H9 (cell line): ENCODE measurements at regions not wholly inside any gene's neighbourhood (a gene's known extent, or its start where the extent isn't known, plus 50 kb on each side); places are given as distances from the start of the nearest gene placed in this dataset.

Experiments
- DNase-seq: peaks from one replicate; pipeline ENCODE4 v3.0.0-alpha.2; 2017
- H2AFZ ChIP-seq: one replicate; pipeline ENCODE4 v1.6.1; 2013; ENCODE audit warnings: mild to moderate bottlenecking, low read length, control low read depth, moderate library complexity
- H2AK5ac ChIP-seq: 2 replicates; pipeline ENCODE4 v1.6.1; 2013; ENCODE audit warnings: low read length, control low read depth, mixed read lengths; ENCODE audit not compliant: insufficient read length
- H2BK120ac ChIP-seq: one replicate; pipeline ENCODE4 v1.6.1; 2013; ENCODE audit warnings: low read depth, mild to moderate bottlenecking, low read length, control low read depth, inconsistent platforms; ENCODE audit not compliant: poor library complexity, severe bottlenecking
- H2BK12ac ChIP-seq: 2 replicates; pipeline ENCODE4 v1.6.1; 2013; ENCODE audit warnings: low read length, control low read depth, mixed read lengths, low read depth; ENCODE audit not compliant: insufficient read length
- H2BK15ac ChIP-seq: 2 replicates; pipeline ENCODE4 v1.6.1; 2013; ENCODE audit warnings: low read depth, low read length, control low read depth
- H2BK20ac ChIP-seq: one replicate; pipeline ENCODE4 v1.6.1; 2013; ENCODE audit warnings: low read depth, mild to moderate bottlenecking, low read length, control low read depth, inconsistent platforms; ENCODE audit not compliant: poor library complexity, severe bottlenecking
- H2BK5ac ChIP-seq: 2 replicates; pipeline ENCODE4 v1.6.1; 2013; ENCODE audit warnings: low read length, control low read depth, mixed read lengths; ENCODE audit not compliant: insufficient read length
- H3K14ac ChIP-seq: 2 replicates; pipeline ENCODE4 v1.6.1; 2013; ENCODE audit warnings: low read length, control low read depth; ENCODE audit not compliant: insufficient read depth
- H3K18ac ChIP-seq: 2 replicates; pipeline ENCODE4 v1.6.1; 2013; ENCODE audit warnings: low read depth, mild to moderate bottlenecking, mixed read lengths, low read length, control low read depth; ENCODE audit not compliant: insufficient read length
- H3K23ac ChIP-seq: 2 replicates; pipeline ENCODE4 v1.6.1; 2013; ENCODE audit warnings: low read length, control low read depth, mixed read lengths, low read depth; ENCODE audit not compliant: insufficient read length
- H3K23me2 ChIP-seq: 2 replicates; pipeline ENCODE4 v1.6.1; 2013; ENCODE audit warnings: low read depth, mild to moderate bottlenecking, mixed read lengths, low read length, control low read depth; ENCODE audit not compliant: insufficient read length, poor library complexity, severe bottlenecking
- H3K27ac ChIP-seq: 2 replicates; pipeline ENCODE4 v1.5.1; 2013; ENCODE audit warnings: low read length, control low read depth, mixed read lengths, low read depth; ENCODE audit not compliant: insufficient read length
- H3K27me3 ChIP-seq: 2 replicates; pipeline ENCODE4 v1.6.1; 2013; ENCODE audit warnings: low read length, control low read depth, inconsistent platforms; ENCODE audit not compliant: insufficient read depth
- H3K4ac ChIP-seq: 2 replicates; pipeline ENCODE4 v1.6.1; 2013; ENCODE audit warnings: low read depth, mild to moderate bottlenecking, control low read depth, inconsistent platforms, low read length, moderate library complexity
- H3K4me1 ChIP-seq: 2 replicates; pipeline ENCODE4 v1.6.1; 2013; ENCODE audit warnings: low read length, control low read depth, inconsistent platforms; ENCODE audit not compliant: insufficient read depth
- H3K4me2 ChIP-seq: 2 replicates; pipeline ENCODE4 v1.6.1; 2013; ENCODE audit warnings: low read length, control low read depth, mixed read lengths; ENCODE audit not compliant: insufficient read length, insufficient read depth
- H3K56ac ChIP-seq: 2 replicates; pipeline ENCODE4 v1.6.1; 2013; ENCODE audit warnings: low read depth, mild to moderate bottlenecking, mixed read lengths, low read length, control low read depth; ENCODE audit not compliant: insufficient read length
- H3K79me1 ChIP-seq: 2 replicates; pipeline ENCODE4 v1.6.1; 2013; ENCODE audit warnings: low read depth, mild to moderate bottlenecking, moderate library complexity, low read length, control low read depth, inconsistent platforms; ENCODE audit not compliant: insufficient read depth, poor library complexity, severe bottlenecking
- H3K79me2 ChIP-seq: 2 replicates; pipeline ENCODE4 v1.6.1; 2013; ENCODE audit warnings: low read length, control low read depth, inconsistent platforms; ENCODE audit not compliant: insufficient read depth
- H3K9ac ChIP-seq: 2 replicates; pipeline ENCODE4 v1.6.1; 2013; ENCODE audit warnings: low read length, control low read depth, mixed read lengths; ENCODE audit not compliant: insufficient read length; ENCODE audit errors: extremely low read depth
- H3K9me3 ChIP-seq: one replicate; pipeline ENCODE4 v1.6.1; 2013; ENCODE audit warnings: low read depth, low read length, inconsistent platforms; ENCODE audit not compliant: control insufficient read depth
- H3T11ph ChIP-seq: one replicate; pipeline ENCODE4 v1.6.1; 2013; ENCODE audit warnings: mild to moderate bottlenecking, low read length, control low read depth, inconsistent platforms
- H4K20me1 ChIP-seq: one replicate; pipeline ENCODE4 v1.6.1; 2013; ENCODE audit not compliant: control insufficient read depth, insufficient read length, insufficient read depth
- H4K5ac ChIP-seq: 2 replicates; pipeline ENCODE4 v1.6.1; 2013; ENCODE audit warnings: low read depth, mild to moderate bottlenecking, mixed read lengths, low read length, control low read depth; ENCODE audit not compliant: insufficient read length
- H4K8ac ChIP-seq: replicated peaks from 2 replicates; pipeline ENCODE4 v1.6.1; 2013; ENCODE audit warnings: low read length, control low read depth, mixed read lengths, low read depth; ENCODE audit not compliant: insufficient read length
- H4K91ac ChIP-seq: 2 replicates; pipeline ENCODE4 v1.6.1; 2013; ENCODE audit warnings: low read depth, mild to moderate bottlenecking, moderate library complexity, mixed read lengths, low read length, control low read depth; ENCODE audit not compliant: insufficient read length
- H3K27ac Mint-ChIP-seq, 3 experiments: 2 replicates in 2 of 3; 3 replicates in 1 of 3; pipeline ENCODE4 v1.8.0; 2020 to 2021; ENCODE audit warnings: mixed read lengths in 3 of 3, mild to moderate bottlenecking in 1 of 3, moderate library complexity in 1 of 3
- H3K27me3 Mint-ChIP-seq: 2 replicates; pipeline ENCODE4 v1.8.0; 2021; ENCODE audit warnings: low read depth, mild to moderate bottlenecking, moderate library complexity, mixed read lengths
- H3K36me3 Mint-ChIP-seq, 3 experiments: 2 replicates in 2 of 3; 3 replicates in 1 of 3; pipeline ENCODE4 v1.8.0; 2020 to 2021; ENCODE audit warnings: low read depth in 3 of 3, mixed read lengths in 3 of 3; ENCODE audit not compliant: insufficient read depth in 1 of 3
- H3K4me1 Mint-ChIP-seq, 2 experiments: 2 replicates each; pipeline ENCODE4 v1.8.0; 2020; ENCODE audit warnings: mixed read lengths in 2 of 2
- H3K4me3 Mint-ChIP-seq, 2 experiments: 2 replicates in 1 of 2; 3 replicates in 1 of 2; pipeline ENCODE4 v1.8.0; 2020 to 2021; ENCODE audit warnings: mild to moderate bottlenecking in 2 of 2, mixed read lengths in 2 of 2, moderate library complexity in 1 of 2
- H3K9me3 Mint-ChIP-seq, 2 experiments: 2 replicates in 1 of 2; 3 replicates in 1 of 2; pipeline ENCODE4 v1.8.0; 2020; ENCODE audit warnings: mild to moderate bottlenecking in 2 of 2, mixed read lengths in 2 of 2, moderate library complexity in 1 of 2
- CTCF ChIP-seq: fragments of 200-600 bp; sonication (generic); conservative IDR thresholded peaks from 3 replicates; pipeline ENCODE4 v1.8.0; 2021; ENCODE audit warnings: antibody characterized with exemption, mild to moderate bottlenecking
- WGBS: extraction: QIAGEN DNeasy Blood & Tissue Kit; methylation state at CpG from one replicate; pipeline ENCODE4 v1.1.7; 2013; ENCODE audit warnings: missing lambda C conversion rate, low lambda C conversion rate, mixed read lengths; ENCODE audit not compliant: insufficient read length; ENCODE audit errors: extremely low coverage; 5-methylcytosine and 5-hydroxymethylcytosine counted together

GRCh38 chr1:90768098-90768497 lies 51.0 kb upstream of the BARHL2 start:
- DNase-seq: no peak
- Histone ChIP-seq H4K8ac (no peak overlapping the region), H3K18ac (no peak overlapping the region), H3K27me3 (no peaks in the 10 kb centered on the region), H4K91ac (no peak overlapping the region), H3K9ac (no peak overlapping the region), H3K14ac (no peak overlapping the region), H3K79me2 (no peaks in the 10 kb centered on the region), H3K4ac (no peak overlapping the region), H4K20me1 (no peaks in the 10 kb centered on the region), H3K4me1 (no peaks in the 10 kb centered on the region; the same call in 1 of the 2 replicates), H3K27ac (no peak overlapping the region), H2AK5ac (no peak overlapping the region), H3K23ac (no peak overlapping the region), H4K5ac (no peak overlapping the region), H2AFZ (no peak overlapping the region), H2BK5ac (no peak overlapping the region), H2BK20ac (no peak overlapping the region), H3K9me3 (no peaks in the 10 kb centered on the region), H3K4me2 (no peak overlapping the region), H2BK120ac (no peak overlapping the region), H3K56ac (no peak overlapping the region), H3K79me1 (no peaks in the 10 kb centered on the region), H3T11ph (no peak overlapping the region), H2BK15ac (no peak overlapping the region), H2BK12ac (no peak overlapping the region), H3K23me2 (no peaks in the 10 kb centered on the region)
- Mint-ChIP-seq H3K9me3 (no peaks in the 10 kb centered on the region), H3K27ac (no peak overlapping the region), H3K27me3 (peaks cover 12% of the 10 kb centered on the region), H3K4me1 (no peaks in the 10 kb centered on the region), H3K4me3 (no peak overlapping the region), H3K36me3 (no peaks in the 10 kb centered on the region)
- no CpG with 5 or more reads among the region's 1 CpG for WGBS
- no peak for TF ChIP-seq CTCF
